Stimulated activated naive CD4-positive, alpha-beta T cell (primary cell): ENCODE measurements at regions not wholly inside any gene's neighbourhood (a gene's known extent, or its start where the extent isn't known, plus 50 kb on each side); places are given as distances from the start of the nearest gene placed in this dataset.

Source experiments
- DNase-seq, 6 experiments: peaks; one replicate each; lab custom pipeline; 2025; lab: John Stamatoyannopoulos, UW

GRCh38 chr5:158368686-158369085, 509.7 kb upstream of the CLINT1 start:
- DNase-seq, result no peak

- DNase-seq, result no peak
Measured at GRCh38 chr5:158364367-158364766, 505.4 kb upstream of the CLINT1 start.

GRCh38 chr5:158354958-158355357, 496.0 kb upstream of the CLINT1 start:
- DNase-seq, result no peak

GRCh38 chr5:158351485-158352125, 492.7 kb upstream of the CLINT1 start:
- no peak for DNase-seq

- no peak for DNase-seq
Measured at GRCh38 chr5:158349987-158350386, 491.0 kb upstream of the CLINT1 start.

- DNase-seq, result no peak
Measured at GRCh38 chr5:158344376-158344775, 485.4 kb upstream of the CLINT1 start.

GRCh38 chr5:158340608-158341007, 481.7 kb upstream of the CLINT1 start:
- DNase-seq, result no peak

GRCh38 chr5:158326256-158326655, 467.3 kb upstream of the CLINT1 start:
- no peak for DNase-seq

GRCh38 chr5:158324236-158324635, 465.3 kb upstream of the CLINT1 start:
- DNase-seq, result no peak

- no peak for DNase-seq
Measured at GRCh38 chr5:158322620-158323019, 463.7 kb upstream of the CLINT1 start.

GRCh38 chr5:158320934-158321333, 462.0 kb upstream of the CLINT1 start:
- no peak for DNase-seq

GRCh38 chr5:158320178-158320674, 461.3 kb upstream of the CLINT1 start:
- no peak for DNase-seq

- DNase-seq, result no peak
Measured at GRCh38 chr5:158317507-158317906, 458.6 kb upstream of the CLINT1 start.

- no peak for DNase-seq
Measured at GRCh38 chr5:158313733-158314464, 455.0 kb upstream of the CLINT1 start.

GRCh38 chr5:158313027-158313732, 454.2 kb upstream of the CLINT1 start:
- DNase-seq, result no peak

GRCh38 chr5:158309088-158309807, 450.3 kb upstream of the CLINT1 start:
- no peak for DNase-seq

GRCh38 chr5:158308429-158309025, 449.6 kb upstream of the CLINT1 start:
- DNase-seq, result no peak

GRCh38 chr5:158305861-158306260, 446.9 kb upstream of the CLINT1 start:
- no peak for DNase-seq

GRCh38 chr5:158304607-158305006, 445.7 kb upstream of the CLINT1 start:
- DNase-seq, result no peak

- no peak for DNase-seq
Measured at GRCh38 chr5:158303883-158304282, 444.9 kb upstream of the CLINT1 start.

GRCh38 chr5:158303275-158303674, 444.3 kb upstream of the CLINT1 start:
- no peak for DNase-seq

GRCh38 chr5:158302029-158302428, 443.1 kb upstream of the CLINT1 start:
- no peak for DNase-seq
